Kasumi-1 (cell line): ENCODE measurements at regions not wholly inside any gene's neighbourhood (a gene's known extent, or its start where the extent isn't known, plus 50 kb on each side); places are given as distances from the start of the nearest gene placed in this dataset.

ENCODE experiments used
- DNase-seq, 2 experiments: peaks; one replicate each; lab custom pipeline; 2025; lab: John Stamatoyannopoulos, UW

- no peak for DNase-seq
Measured at GRCh38 chr10:28811639-28812349, 134.5 kb downstream of the BAMBI start.

- no peak for DNase-seq
Measured at GRCh38 chr10:28812384-28813372, 135.4 kb downstream of the BAMBI start.

GRCh38 chr10:28815681-28816080, 138.4 kb downstream of the BAMBI start:
- DNase-seq = no peak

GRCh38 chr10:28822719-28823464, 145.6 kb downstream of the BAMBI start:
- no peak for DNase-seq

GRCh38 chr10:28823501-28824075, 146.3 kb downstream of the BAMBI start:
- DNase-seq = no peak

- DNase-seq = no peak
Measured at GRCh38 chr10:28833313-28833712, 156.0 kb downstream of the BAMBI start.

GRCh38 chr10:28836435-28836743, 159.1 kb downstream of the BAMBI start:
- no peak for DNase-seq

- DNase-seq = no peak
Measured at GRCh38 chr10:28837613-28838390, 160.5 kb downstream of the BAMBI start.

GRCh38 chr10:28838908-28839307, 161.6 kb downstream of the BAMBI start:
- no peak for DNase-seq

GRCh38 chr10:28839600-28840007, 162.3 kb downstream of the BAMBI start:
- DNase-seq = no peak

GRCh38 chr10:28840202-28840601, 162.9 kb downstream of the BAMBI start:
- DNase-seq = no peak

- DNase-seq = no peak
Measured at GRCh38 chr10:28840971-28841370, 163.7 kb downstream of the BAMBI start.

GRCh38 chr10:28841625-28842024, 164.3 kb downstream of the BAMBI start:
- no peak for DNase-seq

GRCh38 chr10:28842321-28842720, 165.0 kb downstream of the BAMBI start:
- DNase-seq = no peak

GRCh38 chr10:28845009-28845682, 167.8 kb downstream of the BAMBI start:
- DNase-seq = no peak

GRCh38 chr10:28849309-28849708, 172.0 kb downstream of the BAMBI start:
- DNase-seq = no peak

GRCh38 chr10:28849821-28850220, 172.5 kb downstream of the BAMBI start:
- DNase-seq = no peak

- DNase-seq = no peak
Measured at GRCh38 chr10:28850784-28851183, 173.5 kb downstream of the BAMBI start.

GRCh38 chr10:28853195-28853594, 175.9 kb downstream of the BAMBI start:
- DNase-seq = no peak

- DNase-seq = no peak
Measured at GRCh38 chr10:28857164-28857563, 179.8 kb downstream of the BAMBI start.

- no peak for DNase-seq
Measured at GRCh38 chr10:28858646-28859045, 181.3 kb downstream of the BAMBI start.
